ENCODE measurements at regions not wholly inside any gene's neighbourhood (a gene's known extent, or its start where the extent isn't known, plus 50 kb on each side); places are given as distances from the start of the nearest gene placed in this dataset.

GRCh38 chr12:31221551-31221945 lies 104.4 kb downstream of the SINHCAF start:
- H3K4me1 ChIP-seq (ENCODE audit: control insufficient read depth in 1 of 2, insufficient read depth in 2 of 2, low read depth in 1 of 2, low read length in 1 of 2): peaks cover 0 to 46% of the 10 kb centered on the region in 2 experiments; a peak in 2 of 4 replicates
- H3K9me2 ChIP-seq: no peaks in the 10 kb centered on the region
- no peak overlapping the region for H3K4me2 ChIP-seq
- H3K9ac ChIP-seq: no peak overlapping the region
- no peaks in the 10 kb centered on the region for H3K27me3 ChIP-seq (ENCODE audit: insufficient read depth)
- H3F3A ChIP-seq (replicated peaks; ENCODE audit: insufficient read depth): no peaks in the 10 kb centered on the region
- H3K79me2 ChIP-seq (ENCODE audit: insufficient read depth): no peaks in the 10 kb centered on the region
- CTCF ChIA-PET: interaction anchor here (0.9 to 1.9 kb wide), 2 partner anchors 30 to 50 kb away, joined by 3 to 4 read pairs; no protein-coding TSS in a partner anchor
- no peak overlapping the region for H3K4me3 ChIP-seq (ENCODE audit: low read depth in 2 of 2, low read length in 1 of 2)
- no peak for DNase-seq
- no peak overlapping the region for H2AFZ ChIP-seq (ENCODE audit: low read depth)
- H3K36me3 ChIP-seq (replicated peaks in 1 of 2; ENCODE audit: control insufficient read depth in 1 of 2, insufficient read depth in 2 of 2, low read length in 1 of 2): no peaks in the 10 kb centered on the region
- H3K27ac ChIP-seq (ENCODE audit: low read depth in 2 of 2, low read length in 1 of 2): no peak overlapping the region
- no peaks in the 10 kb centered on the region for H3K9me3 ChIP-seq
- POLR2A ChIA-PET: no interaction called here
- WGBS (ENCODE audit: low lambda C conversion rate): 63% methylated on average over 5 of the region's 10 CpGs
- H4K20me1 ChIP-seq (ENCODE audit: insufficient read depth): no peaks in the 10 kb centered on the region
- TF ChIP-seq TAF1 (IDR thresholded peaks at IDR 0.05; ENCODE audit: borderline replicate concordance, low read depth, low read length) (no peak), RXRA (IDR thresholded peaks at IDR 0.05; ENCODE audit: borderline replicate concordance, low read depth) (no peak), SMC3 (IDR thresholded peaks at IDR 0.05; ENCODE audit: low read depth, low read length) (no peak), ELF1 (IDR thresholded peaks at IDR 0.05) (no peak), ZBTB33 (IDR thresholded peaks at IDR 0.05; ENCODE audit: borderline replicate concordance, low read depth) (no peak), CHD2 (IDR thresholded peaks at IDR 0.05; ENCODE audit: low read length, partially characterized antibody) (no peak), REST (IDR thresholded peaks at IDR 0.05; ENCODE audit: low read depth, low read length) (no peak), MEF2A (IDR thresholded peaks at IDR 0.05; ENCODE audit: borderline replicate concordance, low read depth) (no peak), YY1 (IDR thresholded peaks at IDR 0.05; ENCODE audit: low read depth) (no peak)
- TF ChIP-seq, protein P1, sequence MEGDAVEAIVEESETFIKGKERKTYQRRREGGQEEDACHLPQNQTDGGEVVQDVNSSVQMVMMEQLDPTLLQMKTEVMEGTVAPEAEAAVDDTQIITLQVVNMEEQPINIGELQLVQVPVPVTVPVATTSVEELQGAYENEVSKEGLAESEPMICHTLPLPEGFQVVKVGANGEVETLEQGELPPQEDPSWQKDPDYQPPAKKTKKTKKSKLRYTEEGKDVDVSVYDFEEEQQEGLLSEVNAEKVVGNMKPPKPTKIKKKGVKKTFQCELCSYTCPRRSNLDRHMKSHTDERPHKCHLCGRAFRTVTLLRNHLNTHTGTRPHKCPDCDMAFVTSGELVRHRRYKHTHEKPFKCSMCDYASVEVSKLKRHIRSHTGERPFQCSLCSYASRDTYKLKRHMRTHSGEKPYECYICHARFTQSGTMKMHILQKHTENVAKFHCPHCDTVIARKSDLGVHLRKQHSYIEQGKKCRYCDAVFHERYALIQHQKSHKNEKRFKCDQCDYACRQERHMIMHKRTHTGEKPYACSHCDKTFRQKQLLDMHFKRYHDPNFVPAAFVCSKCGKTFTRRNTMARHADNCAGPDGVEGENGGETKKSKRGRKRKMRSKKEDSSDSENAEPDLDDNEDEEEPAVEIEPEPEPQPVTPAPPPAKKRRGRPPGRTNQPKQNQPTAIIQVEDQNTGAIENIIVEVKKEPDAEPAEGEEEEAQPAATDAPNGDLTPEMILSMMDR (IDR thresholded peaks at IDR 0.05): no peak
- TF ChIP-seq, protein P2, sequence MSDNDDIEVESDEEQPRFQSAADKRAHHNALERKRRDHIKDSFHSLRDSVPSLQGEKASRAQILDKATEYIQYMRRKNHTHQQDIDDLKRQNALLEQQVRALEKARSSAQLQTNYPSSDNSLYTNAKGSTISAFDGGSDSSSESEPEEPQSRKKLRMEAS (IDR thresholded peaks at IDR 0.05; ENCODE audit: low read depth): no peak
- TF ChIP-seq, protein P3, sequence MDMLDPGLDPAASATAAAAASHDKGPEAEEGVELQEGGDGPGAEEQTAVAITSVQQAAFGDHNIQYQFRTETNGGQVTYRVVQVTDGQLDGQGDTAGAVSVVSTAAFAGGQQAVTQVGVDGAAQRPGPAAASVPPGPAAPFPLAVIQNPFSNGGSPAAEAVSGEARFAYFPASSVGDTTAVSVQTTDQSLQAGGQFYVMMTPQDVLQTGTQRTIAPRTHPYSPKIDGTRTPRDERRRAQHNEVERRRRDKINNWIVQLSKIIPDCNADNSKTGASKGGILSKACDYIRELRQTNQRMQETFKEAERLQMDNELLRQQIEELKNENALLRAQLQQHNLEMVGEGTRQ (IDR thresholded peaks at IDR 0.05; ENCODE audit: borderline replicate concordance, low read depth, low read length): no peak
